HepG2 (cell line): ENCODE measurements at regions not wholly inside any gene's neighbourhood (a gene's known extent, or its start where the extent isn't known, plus 50 kb on each side); places are given as distances from the start of the nearest gene placed in this dataset.

ENCODE experiments used
- ARNT ChIP-seq: fragments of 450-650 bp; IDR thresholded peaks from 2 replicates; pipeline ENCODE4 v1.6.1; 2017
- ETV5 ChIP-seq: IDR thresholded peaks from 2 replicates; pipeline ENCODE4 v1.6.1; 2018; ENCODE audit warnings: missing biosample characterization, missing genetic modification reagents, inconsistent platforms, borderline replicate concordance
- FOXA1 ChIP-seq, 2 experiments: fragments of 450-650 bp in 1 of 2; sonication (generic) in 1 of 2; formaldehyde crosslinking in 1 of 2; IDR thresholded peaks; 2 replicates each; pipeline versions ENCODE4 v1.4.0 to v1.6.1; 2016 to 2020; ENCODE audit warnings: missing genetic modification reagents in 1 of 2
- GFI1 ChIP-seq: sonication (generic); formaldehyde crosslinking; IDR thresholded peaks from 2 replicates; pipeline ENCODE4 v1.5.0; 2020; ENCODE audit warnings: missing genetic modification reagents, mild to moderate bottlenecking, borderline replicate concordance
- HDAC1 ChIP-seq: sonication (generic); formaldehyde crosslinking; IDR thresholded peaks from 2 replicates; pipeline ENCODE4 v1.5.1; 2020; ENCODE audit warnings: mild to moderate bottlenecking, missing genetic modification reagents
- HIVEP1 ChIP-seq: sonication (generic); formaldehyde crosslinking; IDR thresholded peaks from 2 replicates; pipeline ENCODE4 v1.4.0; 2020; ENCODE audit warnings: mild to moderate bottlenecking, missing genetic modification reagents
- HMG20A ChIP-seq: IDR thresholded peaks from 2 replicates; pipeline ENCODE4 v1.6.1; 2016; ENCODE audit warnings: borderline replicate concordance
- HNRNPH1 ChIP-seq: fragments of 200-400 bp; formaldehyde crosslinking; optimal IDR thresholded peaks from 2 replicates; pipeline ENCODE3; 2017; ENCODE audit warnings: mild to moderate bottlenecking, low read depth, low read length
- MAX ChIP-seq: IDR thresholded peaks from 2 replicates; pipeline ENCODE4 v1.6.1; 2012; ENCODE audit warnings: inconsistent platforms
- MBD4 ChIP-seq: IDR thresholded peaks from 2 replicates; pipeline ENCODE4 v1.6.1; 2012; ENCODE audit warnings: low read length, inconsistent platforms, borderline replicate concordance
- MED1 ChIP-seq: sonication (generic); formaldehyde crosslinking; IDR thresholded peaks from 2 replicates; pipeline ENCODE4 v1.4.0; 2020; ENCODE audit warnings: missing genetic modification reagents
- MIER2 ChIP-seq: IDR thresholded peaks from 2 replicates; pipeline ENCODE4 v1.6.1; 2016; ENCODE audit warnings: missing biosample characterization, missing genetic modification reagents
- NR2C2 ChIP-seq: sonication (generic); formaldehyde crosslinking; IDR thresholded peaks from 2 replicates; pipeline ENCODE4 v1.4.0; 2020; ENCODE audit warnings: missing genetic modification reagents, mild to moderate bottlenecking, moderate library complexity, borderline replicate concordance
- PRMT3 ChIP-seq: sonication (generic); formaldehyde crosslinking; IDR thresholded peaks from 2 replicates; pipeline ENCODE4 v1.8.1; 2022; ENCODE audit warnings: low read depth, mild to moderate bottlenecking, moderate library complexity, missing genetic modification reagents, borderline replicate concordance
- RARA ChIP-seq: IDR thresholded peaks from 2 replicates; pipeline ENCODE4 v1.6.1; 2016; ENCODE audit warnings: missing genetic modification reagents, missing compliant biosample characterization
- RBM39 ChIP-seq: fragments of 200-400 bp; formaldehyde crosslinking; IDR thresholded peaks from one replicate; pipeline ENCODE4 v1.6.1; 2018; ENCODE audit warnings: antibody characterized with exemption, mild to moderate bottlenecking, low read depth, low read length; ENCODE audit not compliant: poor library complexity, severe bottlenecking
- SAP130 ChIP-seq: IDR thresholded peaks from 2 replicates; pipeline ENCODE4 v1.6.1; 2016; ENCODE audit warnings: low read depth
- SOX5 ChIP-seq: IDR thresholded peaks from 2 replicates; pipeline ENCODE4 v1.6.1; 2016; ENCODE audit warnings: borderline replicate concordance
- SP1 ChIP-seq, 2 experiments: fragments of 450-650 bp in 1 of 2; sonication (generic) in 1 of 2; formaldehyde crosslinking in 1 of 2; IDR thresholded peaks; 2 replicates each; pipeline versions ENCODE4 v1.4.0 to v1.6.1; 2016 to 2020; ENCODE audit warnings: missing genetic modification reagents in 1 of 2
- TFAP4 ChIP-seq: sonication (generic); IDR thresholded peaks from 2 replicates; pipeline ENCODE4 v1.6.1; 2016; ENCODE audit warnings: low read depth, borderline replicate concordance
- ZC3H4 ChIP-seq: sonication (generic); formaldehyde crosslinking; IDR thresholded peaks from 2 replicates; pipeline ENCODE4 v1.4.0; 2020; ENCODE audit warnings: missing genetic modification reagents, borderline replicate concordance
- ZFX ChIP-seq: sonication (generic); formaldehyde crosslinking; IDR thresholded peaks from 2 replicates; pipeline ENCODE4 v1.4.0; 2020; ENCODE audit warnings: mild to moderate bottlenecking, low read depth, missing genetic modification reagents, moderate library complexity
- ZNF292 ChIP-seq: sonication (generic); formaldehyde crosslinking; IDR thresholded peaks from 2 replicates; pipeline ENCODE4 v1.8.1; 2022; ENCODE audit warnings: mild to moderate bottlenecking, low read depth, missing genetic modification reagents, borderline replicate concordance
- ZNF678 ChIP-seq: sonication (generic); formaldehyde crosslinking; IDR thresholded peaks from 2 replicates; pipeline ENCODE4 v1.4.0; 2020; ENCODE audit warnings: mild to moderate bottlenecking, missing genetic modification reagents
- ZNF691 ChIP-seq: sonication (generic); formaldehyde crosslinking; IDR thresholded peaks from 2 replicates; pipeline ENCODE4 v1.4.0; 2020; ENCODE audit warnings: missing genetic modification reagents, low read depth, mild to moderate bottlenecking, borderline replicate concordance
- ZNF766 ChIP-seq: sonication (generic); formaldehyde crosslinking; IDR thresholded peaks from 2 replicates; pipeline ENCODE4 v1.5.0; 2020; ENCODE audit warnings: missing genetic modification reagents, borderline replicate concordance

- peak; percentile 48 for TF ChIP-seq SAP130 (CRISPR knock-in tag)
- TF ChIP-seq MIER2 (CRISPR knock-in tag), result no peak
- peak; percentile 57; the same call in 1 of the 2 replicates for TF ChIP-seq ZNF292 (CRISPR knock-in tag)
- TF ChIP-seq PRMT3, result no peak
- no peak for TF ChIP-seq HIVEP1 (CRISPR knock-in tag)
- peak; percentile 30; the same call in 1 of the 2 replicates for TF ChIP-seq MAX
- TF ChIP-seq FOXA1 (IDR thresholded peaks at IDR 0.05), result no peak
- TF ChIP-seq FOXA1 (CRISPR knock-in tag; IDR thresholded peaks at IDR 0.05), result no peak
- no peak for TF ChIP-seq ZC3H4 (CRISPR knock-in tag)
- 0 out of 2 replicates have a peak, but pooled peaks have one; percentile 35 for TF ChIP-seq ZNF691 (CRISPR knock-in tag)
- TF ChIP-seq GFI1 (CRISPR knock-in tag), result no peak
- peak; percentile 31; the same call in 1 of the 2 replicates for TF ChIP-seq HMG20A (CRISPR knock-in tag)
- no peak for TF ChIP-seq ZNF766
- TF ChIP-seq ZFX, result peak; percentile 28; the same call in 1 of the 2 replicates
- TF ChIP-seq RBM39, result no peak
- 0 out of 2 replicates have a peak, but pooled peaks have one; percentile 32 for TF ChIP-seq HDAC1 (CRISPR knock-in tag)
- no peak for TF ChIP-seq ZNF678 (CRISPR knock-in tag)
- no peak for TF ChIP-seq HNRNPH1
- TF ChIP-seq RARA (CRISPR knock-in tag), result peak; percentile 42; the same call in 1 of the 2 replicates
- no peak for TF ChIP-seq NR2C2
- peak; percentile 78; the same call in 1 of the 2 replicates for TF ChIP-seq ETV5
- peak; percentile 74; the same call in 1 of the 2 replicates for TF ChIP-seq TFAP4
- TF ChIP-seq MED1 (CRISPR knock-in tag), result peak; percentile 61
- TF ChIP-seq ARNT, result no peak
- no peak for TF ChIP-seq MBD4
- no peak for TF ChIP-seq SP1 (IDR thresholded peaks at IDR 0.05)
- no peak for TF ChIP-seq SP1 (CRISPR knock-in tag; IDR thresholded peaks at IDR 0.05)
- peak; percentile 31; the same call in 1 of the 2 replicates for TF ChIP-seq SOX5 (CRISPR knock-in tag)
Observed at GRCh38 chr4:123477711-123478209, 81.2 kb downstream of the SPRY1 start (continued).
